ENCODE measurements at regions not wholly inside any gene's neighbourhood (a gene's known extent, or its start where the extent isn't known, plus 50 kb on each side); places are given as distances from the start of the nearest gene placed in this dataset.
A peak's percentile ranks its signal among the peaks of the same experiment; 100 is the strongest.

DNA sequence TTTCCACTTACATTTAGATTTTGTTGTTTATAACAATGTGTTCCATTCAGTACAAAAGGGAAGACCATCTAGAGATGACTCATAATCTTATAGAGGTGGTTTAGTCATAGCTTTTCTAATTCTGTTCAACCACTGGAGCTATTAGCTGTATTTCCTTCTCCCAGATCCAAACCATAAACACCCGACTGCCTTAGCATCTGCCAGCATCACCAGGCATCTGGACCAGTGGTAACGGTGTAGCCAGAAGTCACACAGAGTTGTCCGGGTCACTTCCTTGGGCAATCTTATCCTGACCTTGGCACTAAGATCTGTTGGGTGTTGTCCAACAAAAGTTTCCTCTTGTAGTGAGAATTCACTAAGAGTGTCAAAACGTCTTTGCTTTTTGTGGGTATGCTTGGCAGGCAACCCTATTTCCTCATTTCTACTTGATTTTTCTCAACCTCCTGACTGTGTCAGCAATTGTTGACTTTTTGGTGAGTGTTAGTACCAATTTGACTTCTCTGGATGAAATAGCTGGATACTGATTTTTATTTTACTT lies 372.1 kb upstream of the B3GALT2 start:
- peak; percentile 11 for DNase-seq

- no peak for DNase-seq
Observed at GRCh38 chr1:193555662-193556441, 369.4 kb upstream of the B3GALT2 start.

DNA sequence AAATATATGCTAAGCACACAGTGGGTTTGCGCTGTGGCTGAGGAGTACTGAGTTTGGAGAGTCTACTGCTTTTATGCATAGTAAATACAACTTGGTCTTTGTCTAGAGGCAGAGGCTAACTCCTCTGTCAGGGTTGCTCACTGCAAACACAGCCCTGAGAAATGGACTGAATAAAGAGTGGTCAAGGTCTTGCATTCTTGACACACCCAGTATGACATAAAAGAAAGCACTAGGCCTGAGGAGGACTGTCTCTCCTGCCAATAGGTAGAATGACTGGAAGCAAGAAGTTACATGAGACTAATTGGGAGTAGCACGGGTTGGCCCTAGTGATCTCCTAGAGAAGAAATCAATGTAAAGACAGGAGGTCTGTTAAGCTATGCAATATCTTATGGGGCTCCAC lies 367.2 kb upstream of the B3GALT2 start:
- no peak for DNase-seq

GRCh38 chr1:193552274-193552673 lies 365.9 kb upstream of the B3GALT2 start:
- DNase-seq, result no peak

- no peak for DNase-seq
Observed at GRCh38 chr1:193549081-193549480, 362.7 kb upstream of the B3GALT2 start.

- no peak for DNase-seq
Observed at GRCh38 chr1:193545171-193545570, 358.8 kb upstream of the B3GALT2 start.

GRCh38 chr1:193543259-193543658 lies 356.8 kb upstream of the B3GALT2 start:
- DNase-seq, result no peak

DNA sequence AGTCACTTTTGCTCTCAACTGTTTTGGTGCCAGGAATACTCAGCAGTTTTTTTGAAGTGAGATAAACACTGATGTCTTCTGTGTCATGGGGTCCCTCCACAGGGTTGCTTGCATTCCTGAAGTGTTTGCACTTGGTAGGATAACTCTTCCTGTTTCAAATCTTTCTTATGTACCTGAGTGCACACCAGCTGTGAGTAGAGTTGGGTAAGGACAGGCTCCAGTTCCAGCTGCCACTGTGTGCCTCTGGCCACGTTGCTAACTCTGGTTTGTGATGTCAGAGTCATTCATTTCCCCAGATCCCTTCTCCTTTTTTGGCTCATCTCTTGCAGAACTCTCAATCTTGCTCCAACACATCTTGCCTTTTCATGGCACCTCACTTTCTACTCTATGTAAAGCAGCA lies 356.3 kb upstream of the B3GALT2 start:
- DNase-seq, result no peak

DNA sequence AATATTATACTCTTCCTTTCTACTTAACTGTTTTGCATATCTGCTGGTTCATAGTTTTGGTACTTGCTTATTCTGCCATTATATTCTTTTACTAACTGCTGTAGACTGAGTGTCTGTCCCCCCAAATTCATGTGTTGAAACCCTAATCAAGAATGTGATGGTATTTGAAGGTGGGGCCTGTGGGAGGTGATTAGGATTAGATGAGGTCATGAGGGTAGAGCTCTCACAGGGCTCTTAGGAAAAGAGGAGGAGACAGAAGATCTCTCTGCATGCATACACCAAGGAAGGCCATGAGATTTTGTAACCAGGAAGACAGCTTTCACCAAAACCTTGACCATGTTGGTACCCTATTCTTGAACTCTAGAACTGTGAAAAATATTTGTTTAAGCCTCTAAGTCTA lies 354.1 kb upstream of the B3GALT2 start:
- no peak for DNase-seq

GRCh38 chr1:193539731-193540459 lies 353.5 kb upstream of the B3GALT2 start:
- no peak for DNase-seq

DNA sequence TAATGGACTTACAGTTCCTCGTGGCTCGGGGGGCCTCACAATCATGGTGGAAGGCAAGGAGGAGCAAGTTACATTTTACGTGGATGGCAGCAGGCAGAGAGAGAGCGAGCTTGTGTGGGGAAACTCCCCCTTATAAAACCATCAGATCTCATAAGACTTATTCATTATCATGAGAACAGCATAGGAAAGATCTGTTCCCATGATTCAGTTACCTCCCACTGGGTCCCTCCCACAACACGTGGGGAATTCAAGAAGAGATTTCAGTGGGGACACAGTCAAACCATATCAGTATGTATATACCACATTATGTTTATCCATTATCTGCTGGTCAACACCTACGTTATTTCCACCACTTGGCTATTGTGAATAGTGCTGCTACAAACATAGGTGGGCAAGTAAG lies 352.3 kb upstream of the B3GALT2 start:
- DNase-seq, result no peak

DNA sequence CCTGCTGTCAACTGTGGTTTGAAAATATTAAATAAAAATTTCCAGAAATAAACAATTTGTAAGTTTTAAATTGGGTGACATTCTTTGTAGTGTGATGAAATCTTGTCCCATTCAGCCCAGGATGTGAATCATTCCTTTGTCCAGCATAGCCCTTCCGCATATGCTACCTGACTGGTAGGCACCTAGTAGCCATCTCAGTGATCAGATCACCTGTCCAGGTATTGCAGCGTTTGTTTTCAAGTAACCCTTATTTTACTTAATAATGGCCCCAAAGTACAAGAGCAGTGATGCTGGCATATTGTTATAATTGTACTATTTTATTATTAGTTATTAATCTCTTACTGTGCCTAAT lies 351.6 kb upstream of the B3GALT2 start:
- no peak for DNase-seq

GRCh38 chr1:193537266-193538002 lies 351.0 kb upstream of the B3GALT2 start:
- no peak for DNase-seq

GRCh38 chr1:193533853-193534252 lies 347.4 kb upstream of the B3GALT2 start:
- no peak for DNase-seq

DNA sequence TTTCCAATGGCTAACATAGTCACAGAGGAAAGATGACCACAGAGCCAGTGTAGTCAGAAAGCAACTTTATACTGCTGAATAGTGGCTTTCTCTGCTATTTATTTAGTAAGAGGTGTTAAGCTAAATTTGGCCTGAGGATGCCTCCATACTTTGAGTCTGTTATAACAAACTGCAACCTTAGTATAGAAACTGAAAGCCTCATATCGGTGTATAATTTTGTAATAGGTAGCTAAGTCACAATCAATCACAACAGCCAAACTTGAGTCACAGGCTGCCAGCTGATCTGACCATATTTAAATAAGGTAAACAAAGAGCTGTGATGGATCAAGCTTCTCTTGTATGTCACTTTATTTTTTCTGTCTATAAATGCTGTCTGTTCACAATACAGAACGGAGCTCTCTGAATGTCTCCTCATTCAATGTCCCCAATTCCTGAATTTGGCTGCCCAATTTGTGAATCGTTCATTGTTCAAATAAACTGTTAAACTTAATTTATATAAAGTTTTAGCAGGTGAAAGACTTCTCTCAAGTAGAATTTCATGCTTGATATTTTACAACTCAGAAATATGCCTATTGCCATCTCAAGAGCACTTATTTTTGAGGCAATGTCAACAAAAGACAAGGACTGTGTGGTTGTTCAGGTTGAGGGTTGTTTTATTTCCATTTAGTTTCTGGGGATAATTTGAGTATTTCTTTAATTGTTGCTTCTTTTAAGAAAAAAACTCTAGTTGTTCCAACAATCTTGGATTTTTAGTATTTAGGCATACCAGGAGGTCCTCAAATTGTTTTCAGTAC lies 339.7 kb upstream of the B3GALT2 start:
- no peak for DNase-seq

DNA sequence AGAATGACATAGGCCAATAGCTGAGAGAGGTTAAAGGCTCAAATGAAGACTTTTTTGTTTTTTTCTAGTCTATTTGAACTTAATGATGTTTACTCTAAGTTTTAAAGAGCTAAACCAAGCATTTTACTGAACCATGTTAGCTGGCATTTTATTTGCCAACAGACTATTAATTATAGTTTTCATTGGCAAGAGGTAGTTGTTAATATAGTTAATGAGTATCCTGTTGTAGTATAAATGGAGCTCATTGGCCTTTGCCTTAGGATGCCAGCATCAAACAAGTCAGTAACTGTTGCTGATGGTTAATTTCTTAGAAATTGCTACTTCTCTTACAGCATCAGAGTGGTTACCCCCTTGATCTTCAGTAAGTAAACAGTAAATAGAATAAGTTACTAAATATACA lies 339.0 kb upstream of the B3GALT2 start:
- DNase-seq, result no peak

GRCh38 chr1:193524616-193525015 lies 338.2 kb upstream of the B3GALT2 start:
- no peak for DNase-seq

DNA sequence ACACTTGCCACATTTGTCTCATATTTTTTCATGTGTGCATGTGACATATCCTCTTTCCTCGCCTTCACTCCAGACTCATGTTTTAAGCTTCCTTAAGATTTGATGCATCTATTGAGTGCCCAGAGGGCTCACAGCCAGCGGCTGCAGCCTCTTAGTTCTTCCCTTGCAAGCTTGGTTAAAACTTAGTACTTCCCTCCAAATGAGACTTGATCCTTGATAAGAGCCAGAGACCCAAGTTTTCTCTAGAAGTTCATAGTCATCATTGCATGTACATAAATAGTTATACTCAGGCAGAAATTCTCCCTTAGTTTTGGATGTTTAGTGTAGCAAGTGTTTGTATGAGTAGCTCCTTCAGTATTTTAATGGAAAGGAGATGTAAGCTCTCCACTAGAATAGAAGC lies 337.6 kb upstream of the B3GALT2 start:
- DNase-seq, result no peak

- no peak for DNase-seq
Observed at GRCh38 chr1:193520472-193520871, 334.1 kb upstream of the B3GALT2 start.

DNA sequence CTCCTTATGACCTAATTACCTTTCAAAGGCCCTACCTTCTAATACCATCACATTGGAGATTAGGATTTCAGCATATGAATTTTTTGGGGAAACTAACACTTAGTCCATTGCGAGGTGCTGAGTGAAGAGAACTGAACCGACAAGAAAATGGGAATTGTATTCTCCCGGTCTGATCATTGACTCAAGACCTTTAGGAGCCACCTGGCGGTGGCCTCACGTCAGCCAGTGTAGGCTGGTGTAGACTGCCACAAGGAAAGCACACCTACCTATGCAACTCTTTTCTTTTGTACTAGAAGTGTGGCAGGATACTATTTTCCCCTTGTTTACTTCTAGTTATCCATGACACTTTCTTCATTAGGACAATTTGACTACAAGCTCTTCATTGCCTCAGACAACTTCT lies 333.5 kb upstream of the B3GALT2 start:
- no peak for DNase-seq

- DNase-seq, result no peak
Observed at GRCh38 chr1:193516755-193517388, 330.5 kb upstream of the B3GALT2 start.

GRCh38 chr1:193514397-193514796 lies 328.0 kb upstream of the B3GALT2 start:
- DNase-seq, result no peak

Data from T1000 (cell line).